ENCODE measurements at regions not wholly inside any gene's neighbourhood (a gene's known extent, or its start where the extent isn't known, plus 50 kb on each side); places are given as distances from the start of the nearest gene placed in this dataset.

GRCh38 chr12:107411792-107412535, 273.6 kb upstream of the PWP1 start:
- DNase-seq: no peak

GRCh38 chr12:107415071-107415470, 270.5 kb upstream of the PWP1 start:
- DNase-seq: no peak

- no peak for DNase-seq
These were observed 269.8 kb upstream of the PWP1 start for GRCh38 chr12:107415834-107416233.

- DNase-seq: no peak
These were observed 268.6 kb upstream of the PWP1 start for GRCh38 chr12:107417004-107417403.

- DNase-seq: no peak
These were observed 266.6 kb upstream of the PWP1 start for GRCh38 chr12:107418981-107419380.

- no peak for DNase-seq
These were observed 262.1 kb upstream of the PWP1 start for GRCh38 chr12:107423531-107423930.

GRCh38 chr12:107429006-107429705, 256.4 kb upstream of the PWP1 start:
- DNase-seq: no peak

GRCh38 chr12:107431942-107432341, 253.7 kb upstream of the PWP1 start:
- DNase-seq: no peak

GRCh38 chr12:107435072-107435471, 250.5 kb upstream of the PWP1 start:
- DNase-seq: no peak

GRCh38 chr12:107435520-107435919, 250.1 kb upstream of the PWP1 start:
- no peak for DNase-seq

GRCh38 chr12:107436376-107436775, 249.2 kb upstream of the PWP1 start:
- DNase-seq: no peak

GRCh38 chr12:107436836-107437235, 248.8 kb upstream of the PWP1 start:
- no peak for DNase-seq

GRCh38 chr12:107437954-107438353, 247.6 kb upstream of the PWP1 start:
- DNase-seq: no peak

- no peak for DNase-seq
These were observed 246.4 kb upstream of the PWP1 start for GRCh38 chr12:107439026-107439738.

GRCh38 chr12:107440606-107441005, 245.0 kb upstream of the PWP1 start:
- DNase-seq: no peak

GRCh38 chr12:107441665-107442300, 243.8 kb upstream of the PWP1 start:
- no peak for DNase-seq

- DNase-seq: no peak
These were observed 243.1 kb upstream of the PWP1 start for GRCh38 chr12:107442326-107442987.

- no peak for DNase-seq
These were observed 242.1 kb upstream of the PWP1 start for GRCh38 chr12:107443320-107444090.

GRCh38 chr12:107444771-107445170, 240.8 kb upstream of the PWP1 start:
- no peak for DNase-seq

GRCh38 chr12:107446476-107446875, 239.1 kb upstream of the PWP1 start:
- DNase-seq: no peak

- DNase-seq: no peak
These were observed 238.3 kb upstream of the PWP1 start for GRCh38 chr12:107447336-107447735.

GRCh38 chr12:107448198-107448597, 237.4 kb upstream of the PWP1 start:
- no peak for DNase-seq
